Cardiac septum (tissue), 1 donor: ENCODE measurements at regions not wholly inside any gene's neighbourhood (a gene's known extent, or its start where the extent isn't known, plus 50 kb on each side); places are given as distances from the start of the nearest gene placed in this dataset.
"Not testable (repeated sequence)": the region's sequence is repeated elsewhere in the genome, so short reads cannot be mapped to it uniquely, and the experiment has no call there.

Experiments used
- DNase-seq: peaks from one replicate; pipeline ENCODE4 v3.0.0-alpha.2; 2020; ENCODE audit warnings: low spot score
- intact Hi-C: fragments of 100-400 bp; cut with DNase I; formaldehyde crosslinking; loops from one replicate; pipeline ENCODE4 v1.14.0; 2022
- donor health status: DM: no; HTN: no; CAD: no.

DNA sequence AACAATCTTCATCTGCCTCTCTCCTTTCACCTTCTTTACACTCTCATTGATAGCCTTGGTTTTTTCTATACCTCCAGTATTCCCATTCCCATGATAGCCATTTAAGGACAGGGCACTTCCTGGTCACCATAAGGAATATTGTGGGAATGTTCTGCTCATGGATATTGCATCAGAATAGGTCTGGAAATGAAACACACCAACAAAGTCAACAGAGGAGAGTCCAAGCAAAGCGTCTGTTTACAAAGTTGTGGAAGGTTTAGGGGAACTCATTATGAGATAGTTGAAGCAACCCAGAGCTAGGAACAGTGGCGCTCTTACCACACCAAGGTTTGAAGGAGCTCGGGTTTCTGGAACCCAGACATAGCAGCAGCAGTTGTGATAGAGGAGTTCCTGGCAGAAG, 150.3 kb upstream of the TNP1 start:
- intact Hi-C loops, result no loop called here

DNA sequence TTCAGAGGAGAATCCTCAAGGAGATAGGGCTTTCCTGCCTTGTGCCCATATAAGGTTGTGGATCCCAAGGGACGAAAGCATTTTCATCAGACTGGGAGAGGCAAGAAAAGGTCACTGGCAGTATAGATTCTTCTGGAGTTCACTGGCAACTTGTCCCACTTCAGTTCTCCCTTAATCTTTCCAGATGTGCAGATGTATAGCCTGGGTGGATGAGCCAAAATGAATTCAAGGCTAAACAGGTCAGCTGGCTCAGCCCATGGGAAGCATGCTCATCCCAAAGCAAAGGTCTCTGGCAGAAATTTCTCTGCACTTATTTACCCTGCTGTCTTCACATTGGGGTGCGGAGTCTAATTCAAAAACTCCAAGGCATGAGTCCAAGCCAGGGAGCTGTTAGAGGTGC, 148.9 kb upstream of the TNP1 start:
- DNase-seq, result no peak
- intact Hi-C loops, result no loop called here

More for the DNA sequence above, 150.3 kb upstream of the TNP1 start:
- no peak for DNase-seq

DNA sequence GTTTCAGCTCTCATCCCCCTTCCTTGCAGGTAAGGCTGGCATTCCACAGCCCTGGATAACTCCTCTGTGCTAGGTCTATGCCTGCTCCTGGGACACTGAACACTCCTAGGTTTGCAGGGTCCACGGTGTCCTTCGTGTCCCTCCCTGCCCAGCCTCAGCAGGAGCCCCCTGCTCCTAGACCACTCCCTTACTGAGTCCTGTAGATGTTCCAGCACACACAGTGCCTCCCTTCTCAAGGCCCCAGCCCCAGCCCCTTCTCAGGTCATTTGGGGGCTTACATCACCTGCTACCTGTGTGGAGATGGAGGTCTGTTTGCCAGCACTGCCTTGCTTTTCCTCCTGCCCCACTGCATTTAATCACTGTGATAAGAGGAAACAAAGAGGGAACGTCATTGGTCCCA, 146.4 kb upstream of the TNP1 start:
- no peak for DNase-seq
- intact Hi-C loops, result no loop called here

DNA sequence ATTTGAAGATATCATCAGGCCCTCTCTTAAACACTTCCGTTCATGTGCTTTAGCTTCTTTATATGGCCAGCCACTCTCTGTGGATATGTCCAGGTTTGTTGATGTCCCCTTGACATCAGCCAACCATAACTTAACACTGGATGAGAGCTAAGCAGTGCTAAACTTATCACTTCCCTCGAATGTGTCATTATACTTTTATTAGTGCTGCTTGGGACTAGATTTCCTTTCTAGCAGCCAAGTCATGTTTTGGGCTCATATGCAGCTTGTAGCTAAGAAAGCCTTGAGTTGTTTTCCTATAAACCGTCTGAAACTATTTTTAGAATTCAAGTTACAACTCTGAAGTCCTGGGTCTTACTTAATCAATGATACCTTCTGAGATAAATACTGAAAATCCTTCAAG, 144.8 kb upstream of the TNP1 start:
- DNase-seq, result no peak
- intact Hi-C loops, result no loop called here

DNA sequence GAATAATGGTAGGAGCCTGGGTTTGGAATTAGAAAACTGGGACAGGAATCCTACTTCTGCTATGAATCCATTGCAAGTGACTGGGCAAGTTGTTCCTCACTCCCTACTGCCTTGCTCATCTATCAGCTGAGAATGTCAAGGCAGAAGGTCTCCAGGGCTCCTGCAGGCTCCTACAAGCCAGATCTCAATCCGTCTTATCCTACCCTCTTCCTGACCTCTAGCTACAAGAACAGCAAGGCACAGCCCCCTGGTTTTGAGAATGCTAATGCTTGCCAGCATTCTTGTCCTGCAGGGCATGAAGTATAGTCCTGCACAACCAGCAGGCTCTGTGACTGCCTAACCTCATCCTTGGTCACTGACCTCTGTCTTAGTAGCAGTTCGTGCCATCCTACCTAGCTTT, 141.9 kb upstream of the TNP1 start:
- intact Hi-C loops, result no loop called here
- no peak for DNase-seq

DNA sequence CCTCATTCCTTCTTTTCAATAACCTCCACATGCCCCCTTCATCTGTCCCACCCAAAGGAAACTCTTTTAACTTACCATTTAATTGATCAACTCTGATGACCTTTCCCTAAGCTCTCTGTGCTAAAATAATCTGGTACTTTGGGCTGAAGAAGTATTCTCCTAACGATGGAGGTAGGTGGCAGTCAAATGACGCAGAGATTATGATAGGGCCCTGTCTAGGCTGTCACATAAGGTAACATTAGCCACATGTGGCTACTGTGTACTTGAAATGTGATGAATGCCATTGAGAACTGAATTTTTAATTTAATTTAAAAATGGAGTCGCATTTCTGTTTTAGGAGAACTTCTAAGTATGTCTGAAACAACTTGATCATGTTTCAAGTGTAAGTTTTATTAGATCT, 140.5 kb upstream of the TNP1 start:
- intact Hi-C loops, result no loop called here
- no peak for DNase-seq

DNA sequence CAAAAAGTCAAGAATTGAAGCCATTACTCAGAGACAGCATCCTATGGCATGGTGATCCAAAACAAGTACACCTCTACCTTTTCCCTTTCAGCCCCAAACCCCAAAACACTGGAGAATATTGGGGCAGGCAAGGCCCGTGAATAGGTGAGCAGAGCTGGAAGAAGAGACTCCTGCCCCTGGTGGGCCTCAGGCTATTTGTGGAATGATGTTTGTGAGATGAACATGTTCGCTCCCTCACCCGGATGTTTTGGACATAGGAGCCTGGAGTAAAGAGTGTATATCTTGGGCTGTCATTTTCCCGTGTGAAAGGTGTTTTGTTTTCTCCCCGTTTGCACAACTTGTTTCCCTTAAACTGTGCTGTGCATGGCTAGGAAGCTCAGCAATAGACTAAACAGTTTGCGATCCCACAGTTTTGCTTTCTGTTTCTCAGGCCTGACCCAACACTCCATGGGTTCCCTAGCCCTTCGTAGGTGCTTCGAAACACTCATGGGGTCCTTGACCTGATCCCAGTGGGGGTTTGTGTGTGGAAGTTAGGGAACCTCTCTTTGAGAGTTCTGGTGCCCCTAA, 136.5 kb upstream of the TNP1 start:
- DNase-seq, result no peak
- intact Hi-C loops, result loop anchor here (10.0 kb wide), 1 partner anchor 518 kb away; no protein-coding TSS in a partner anchor

DNA sequence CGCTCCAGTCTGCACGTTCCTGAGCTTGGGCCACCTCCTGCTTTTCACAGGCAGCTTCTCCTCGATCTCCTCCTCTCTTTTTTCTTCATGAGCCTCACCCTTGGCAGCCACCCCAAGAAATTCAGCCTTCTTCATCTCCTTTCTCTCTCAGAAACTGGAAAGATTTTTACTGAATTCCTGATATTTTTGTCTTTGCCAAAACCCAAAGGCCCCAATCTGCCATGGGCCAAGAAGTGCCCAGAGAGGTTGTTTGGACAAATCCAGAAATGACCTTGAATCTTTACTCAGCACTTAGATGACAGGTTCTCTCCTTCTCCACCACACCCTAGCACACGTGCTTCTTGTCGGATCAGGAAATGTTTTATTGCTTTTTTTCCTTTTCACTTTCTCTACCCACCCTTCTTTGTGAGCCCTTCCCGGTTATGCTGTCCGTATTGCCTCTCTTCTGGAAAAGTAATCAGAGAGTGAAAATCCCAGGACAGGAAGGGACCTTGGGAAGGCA, 134.5 kb upstream of the TNP1 start:
- DNase-seq, result no peak
- intact Hi-C loops, result loop anchor here (10.0 kb wide), 1 partner anchor 520 kb away; no protein-coding TSS in a partner anchor

DNA sequence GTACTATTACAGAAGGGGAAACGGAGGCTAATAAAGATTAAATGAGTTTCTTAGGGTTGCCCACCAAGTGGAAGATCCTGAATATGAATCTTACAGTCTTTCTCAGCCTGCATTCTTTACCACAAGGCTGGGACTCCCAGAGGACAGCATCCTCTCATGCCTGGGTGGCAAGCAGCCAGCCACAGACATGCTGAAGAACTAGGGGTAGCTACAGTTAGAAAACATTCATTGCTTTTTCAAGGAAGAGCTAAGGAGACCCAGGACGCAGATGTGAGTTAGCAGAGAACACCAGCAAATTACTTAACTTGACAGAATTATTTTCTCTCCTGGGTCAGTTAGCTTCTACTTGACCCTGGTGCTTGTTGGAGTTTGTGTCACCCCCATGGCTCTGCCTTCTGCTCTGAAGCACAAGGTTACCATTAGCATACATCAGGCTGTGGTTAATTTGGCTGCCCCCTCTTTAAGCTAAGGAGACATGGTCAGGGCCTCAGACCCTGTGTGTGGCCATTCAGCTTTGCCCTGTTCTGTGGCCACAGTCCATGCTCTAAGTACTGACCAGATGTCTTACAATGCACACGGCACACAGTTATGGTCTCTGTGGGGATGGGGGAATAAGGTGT, 132.3 kb upstream of the TNP1 start:
- no peak for DNase-seq
- intact Hi-C loops, result loop anchor here (10.0 kb wide), 1 partner anchor 523 kb away; no protein-coding TSS in a partner anchor

DNA sequence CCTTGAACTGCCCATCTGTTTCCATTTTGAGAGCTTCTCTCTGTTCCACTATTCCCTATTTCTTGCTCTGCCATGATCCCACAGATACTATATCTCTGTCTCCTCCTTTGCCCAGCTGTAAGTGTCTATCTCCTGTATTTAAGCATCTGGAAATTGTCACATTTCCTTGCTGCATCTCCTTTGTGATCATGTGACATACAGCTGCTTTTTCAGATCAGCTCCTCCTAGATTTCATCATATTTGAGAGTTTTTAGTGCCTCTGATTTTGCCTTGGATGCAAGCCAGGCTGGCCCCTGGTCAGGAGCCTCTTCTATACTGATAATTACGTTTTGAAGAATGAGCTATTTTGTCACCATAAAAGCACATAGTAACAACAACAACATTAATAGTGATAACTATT, 131.7 kb upstream of the TNP1 start:
- intact Hi-C loops, result loop anchor here (10.0 kb wide), 1 partner anchor 523 kb away; no protein-coding TSS in a partner anchor
- no peak for DNase-seq

DNA sequence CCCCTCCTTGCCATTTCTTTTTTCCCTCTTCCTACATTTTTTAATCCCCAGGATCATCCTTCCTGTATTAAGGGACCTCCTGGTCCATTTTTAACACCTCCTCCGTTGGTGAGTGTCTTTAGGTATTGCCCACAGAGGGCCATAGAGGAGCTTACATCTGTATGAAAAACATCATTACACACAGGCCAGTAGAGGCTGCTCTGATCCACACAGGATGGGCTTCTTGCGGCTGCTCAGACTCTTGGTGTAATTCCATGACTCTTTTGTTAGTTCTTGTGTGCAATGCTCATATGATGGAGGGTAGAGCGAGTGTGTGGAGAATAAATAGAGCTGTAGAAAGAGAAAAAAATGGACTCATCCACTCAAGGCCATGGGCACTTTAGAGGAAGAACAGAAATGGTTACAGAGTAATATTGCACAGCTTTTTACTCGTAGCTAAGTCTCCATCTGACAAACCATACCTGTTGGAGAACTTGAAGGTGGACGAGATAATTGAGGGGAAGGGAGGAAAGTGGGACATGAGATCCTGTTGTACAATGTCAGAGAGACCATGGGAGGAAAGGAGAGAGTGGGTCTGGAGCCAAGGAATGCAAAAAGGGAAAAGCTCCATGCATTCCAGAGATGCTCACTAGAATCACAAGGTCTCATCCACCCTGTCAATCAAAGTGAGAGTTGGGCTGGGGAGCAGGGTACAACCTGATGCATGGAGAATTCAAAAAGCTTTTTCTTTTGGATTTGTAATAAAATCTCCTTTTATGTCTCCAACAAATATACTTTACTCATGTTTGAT, 129.7 kb upstream of the TNP1 start:
- no peak for DNase-seq
- intact Hi-C loops, result loop anchor here (10.0 kb wide), 1 partner anchor 525 kb away; no protein-coding TSS in a partner anchor

DNA sequence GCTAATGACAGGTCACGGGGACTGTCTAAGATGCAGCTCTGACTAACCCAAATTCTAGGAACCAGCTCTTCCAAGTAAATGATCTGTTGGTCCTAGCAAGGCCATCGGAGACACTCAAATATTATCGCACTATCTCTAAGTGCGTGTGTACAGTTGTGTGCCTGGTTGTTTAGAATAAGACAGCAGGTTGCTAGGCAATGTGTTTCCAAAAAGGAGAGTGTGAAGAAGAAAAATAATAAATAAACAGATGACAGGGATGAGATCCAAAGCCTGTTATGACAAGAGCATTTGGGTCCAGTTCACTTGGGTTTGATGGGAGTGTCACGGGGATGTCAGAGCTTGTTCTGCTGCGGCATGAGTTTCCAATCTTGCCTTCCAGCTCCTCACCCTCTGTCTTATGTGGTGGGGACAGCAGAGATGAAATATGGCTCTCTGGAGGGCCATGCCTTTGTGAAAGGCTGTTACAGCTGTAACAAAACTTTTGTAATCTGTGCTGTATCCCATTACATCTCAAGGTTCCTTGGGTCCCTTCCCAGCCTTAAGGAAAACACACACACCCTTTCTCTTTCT, 127.5 kb upstream of the TNP1 start:
- intact Hi-C loops, result no loop called here
- no peak for DNase-seq

DNA sequence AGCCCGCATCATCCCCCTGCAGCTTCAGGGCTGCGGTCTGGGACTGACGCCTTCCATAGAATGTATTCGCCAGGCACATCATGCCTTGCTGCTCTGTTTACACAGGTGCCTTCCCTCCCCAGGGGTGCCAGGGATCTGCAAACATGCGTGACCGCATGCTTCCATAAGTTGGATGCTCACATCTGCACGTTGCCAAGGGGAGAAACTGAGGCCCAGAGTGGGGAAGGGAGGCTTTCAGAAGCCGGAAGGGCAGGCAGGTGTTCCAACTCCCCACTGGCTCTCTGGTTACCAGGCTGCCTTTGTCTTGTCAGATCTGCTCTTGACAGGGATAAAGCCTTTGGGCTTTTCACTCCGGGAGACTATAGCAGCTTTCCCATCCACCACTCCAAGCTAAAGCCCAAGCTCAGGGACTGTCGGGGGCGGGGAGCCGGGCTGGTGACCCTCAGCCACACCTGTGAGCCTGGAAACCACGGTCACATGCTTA, 125.8 kb upstream of the TNP1 start:
- DNase-seq, result no peak
- intact Hi-C loops, result no loop called here

DNA sequence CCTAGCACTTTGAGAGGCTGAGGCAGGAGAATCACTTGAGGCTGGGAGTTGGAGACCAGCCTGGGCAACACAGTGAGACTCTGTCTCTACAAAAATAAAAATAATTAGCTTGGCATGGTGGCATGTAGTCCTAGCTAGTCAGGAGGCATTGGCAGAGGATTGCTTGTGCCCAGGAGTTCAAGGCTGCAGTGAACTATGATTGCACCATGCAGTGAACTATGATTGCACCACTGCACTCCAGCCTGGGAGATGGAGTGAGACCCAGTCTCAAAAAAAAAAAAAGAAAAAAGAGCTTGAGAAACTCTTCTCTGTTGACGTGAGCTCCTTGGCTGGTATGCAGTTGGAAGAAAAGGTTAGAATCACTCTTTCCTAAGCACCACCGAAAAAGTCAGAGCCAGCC, 125.1 kb upstream of the TNP1 start:
- no peak for DNase-seq
- intact Hi-C loops, result loop anchor here (5.0 kb wide), 1 partner anchor 288 kb away; the partner anchor contains the start of gene IGFBP5

DNA sequence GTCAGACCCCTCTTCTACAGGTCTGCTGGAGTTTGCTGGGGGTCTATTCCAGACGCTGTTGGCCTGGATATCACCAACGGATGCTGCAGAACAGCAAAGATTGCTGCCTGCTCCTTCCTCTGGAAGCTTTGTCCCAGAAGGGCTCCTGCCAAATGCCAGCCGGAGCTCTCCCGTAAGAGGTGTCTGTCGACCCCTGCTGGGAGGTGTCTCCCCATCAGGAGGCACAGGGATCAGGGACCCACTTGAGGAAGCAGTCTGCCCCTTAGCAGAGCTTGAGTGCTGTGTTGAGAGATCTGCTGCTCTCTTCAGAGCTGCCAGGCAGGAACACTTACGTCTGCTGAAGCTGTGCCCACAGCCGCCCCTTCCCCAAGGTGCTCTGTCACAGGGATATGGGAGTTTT, 122.1 kb upstream of the TNP1 start:
- intact Hi-C loops, result loop anchor here (5.0 kb wide), 1 partner anchor 285 kb away; the partner anchor contains the start of gene IGFBP5
- not testable (repeated sequence) for DNase-seq

DNA sequence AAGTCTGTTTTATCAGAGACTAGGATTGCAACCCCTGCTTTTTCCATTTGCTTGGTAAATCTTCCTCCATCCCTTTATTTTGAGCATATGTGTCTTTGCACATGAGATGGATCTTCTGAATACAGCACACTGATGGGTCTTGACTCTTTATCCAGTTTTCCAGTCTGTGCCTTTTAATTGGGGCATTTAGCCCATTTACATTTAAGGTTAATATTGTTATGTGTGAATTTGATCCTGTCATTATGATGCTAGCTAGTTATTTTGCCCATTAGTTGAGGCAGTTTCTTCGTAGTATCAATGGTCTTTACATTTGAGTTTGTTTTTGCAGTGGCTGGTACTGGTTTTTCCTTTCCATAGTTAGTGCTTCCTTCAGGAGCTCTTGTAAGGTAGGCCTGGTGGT, 120.6 kb upstream of the TNP1 start:
- DNase-seq, result not testable (repeated sequence)
- intact Hi-C loops, result loop anchor here (5.0 kb wide), 1 partner anchor 283 kb away; the partner anchor contains the start of gene IGFBP5

DNA sequence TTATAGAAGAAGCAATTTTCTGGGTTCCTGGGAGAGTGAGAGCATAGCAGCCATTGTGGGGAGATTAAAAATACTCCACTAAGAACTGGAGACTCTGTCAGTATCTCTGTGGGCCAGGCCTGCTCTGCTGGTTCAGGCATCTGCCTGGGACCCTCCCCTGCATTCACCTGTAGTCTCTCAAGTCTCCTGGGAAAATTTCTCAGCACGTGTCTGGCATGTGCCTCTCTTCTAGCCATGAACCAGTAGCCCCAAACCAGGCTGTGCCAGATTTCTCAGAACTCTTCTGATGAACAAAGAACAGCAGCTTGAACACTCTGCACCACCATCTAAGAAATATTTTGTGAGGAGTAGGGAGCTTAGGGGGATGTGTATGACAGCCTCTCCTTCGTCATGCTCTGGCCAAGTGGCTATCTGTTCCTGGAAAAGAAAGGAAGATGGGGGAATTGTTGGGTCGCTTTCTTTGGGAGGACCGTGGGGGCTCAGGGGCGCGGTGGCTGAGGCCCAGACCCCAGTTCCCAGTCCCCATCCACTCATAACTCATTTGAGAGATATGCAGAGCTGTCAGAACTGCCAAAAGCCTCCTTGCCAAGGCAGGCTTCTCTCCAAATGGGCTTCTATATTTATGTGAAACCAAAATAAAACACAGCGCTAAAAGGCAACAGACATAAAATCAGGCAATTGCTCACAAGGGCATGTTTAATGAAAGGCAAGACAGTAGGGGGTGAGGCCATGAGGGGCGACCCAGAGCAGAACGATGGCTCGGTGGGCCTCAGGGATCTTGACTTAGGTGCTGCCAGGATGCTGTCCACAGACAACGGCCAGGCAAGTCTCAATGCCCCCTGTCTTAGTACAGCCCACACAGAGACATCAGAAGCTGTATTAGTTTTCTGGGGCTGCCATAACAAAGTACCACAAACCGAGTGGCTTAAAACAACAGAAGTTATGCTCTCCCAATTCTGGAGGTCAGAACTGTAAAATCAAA, 114.7 kb upstream of the TNP1 start:
- DNase-seq, result no peak
- intact Hi-C loops, result loop anchor here (10.0 kb wide), 1 partner anchor 180 kb away; no protein-coding TSS in a partner anchor

DNA sequence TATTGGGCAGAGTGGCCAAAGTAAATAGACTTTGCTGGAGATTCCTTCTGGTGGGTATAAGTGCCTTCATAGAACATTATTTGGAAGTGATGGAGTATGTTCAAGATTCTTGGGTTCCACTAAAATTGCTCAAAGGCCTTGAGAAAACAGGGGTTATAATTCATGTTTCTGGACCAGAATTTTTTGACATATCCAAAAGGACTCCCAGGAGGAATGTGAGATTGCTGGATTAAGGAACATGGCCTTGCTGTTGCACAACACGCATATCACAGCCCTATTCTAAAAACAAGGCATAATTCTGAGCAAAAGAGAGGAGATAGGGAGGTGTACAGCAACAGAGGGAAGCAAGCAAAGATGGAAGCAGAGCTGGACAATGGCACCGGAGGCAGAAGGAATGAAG, 111.7 kb upstream of the TNP1 start:
- no peak for DNase-seq
- intact Hi-C loops, result loop anchor here (10.0 kb wide), 1 partner anchor 177 kb away; no protein-coding TSS in a partner anchor
